A549 (cell line): ENCODE measurements at regions not wholly inside any gene's neighbourhood (a gene's known extent, or its start where the extent isn't known, plus 50 kb on each side); places are given as distances from the start of the nearest gene placed in this dataset.

Source experiments
- ATAC-seq, 2 experiments: fragments of 200-7000 bp in 1 of 2; fragments of >200 bp in 1 of 2; cut with Nextera tagmentation in 1 of 2; cut with Tn5 transposase in 1 of 2; 3 replicates each; pipeline versions ENCODE4 v1.8.0 to v1.9.1; 2018 to 2020; ENCODE audit warnings: mild to moderate bottlenecking in 1 of 2, moderate library complexity in 1 of 2
- CTCF ChIA-PET: fragments of 300-600 bp; sonication (Branson Sonifier 250); formaldehyde crosslinking; extraction: SDS; loops from one replicate; lab custom pipeline; 2021; ENCODE audit warnings: antibody characterized with exemption, inconsistent platforms; lab: Yijun Ruan, JAX
- POLR2A ChIA-PET: fragments of 350-600 bp; formaldehyde crosslinking; extraction: SDS; loops from one replicate; lab custom pipeline; 2021; ENCODE audit warnings: antibody characterized with exemption, inconsistent platforms; lab: Yijun Ruan, JAX
- DNase-seq, 2 experiments: peaks; one replicate each; pipeline versions ENCODE4 v3.0.0 to v3.0.0-alpha.2; 2011 to 2016; ENCODE audit warnings: low read depth in 1 of 2, low spot score in 1 of 2
- FAIRE-seq: peaks from 2 replicates; lab custom pipeline; 2011; peaks lifted over from hg19 to GRCh38; lab: Jason Lieb, UNC
- H3K27ac ChIP-seq, 2 experiments: fragments of >200 bp; sonication (Bioruptor Twin); formaldehyde crosslinking; 3 replicates each; pipeline ENCODE4 v1.5.1; 2016 to 2017
- H3K4me1 ChIP-seq: fragments of >200 bp; sonication (Bioruptor Twin); formaldehyde crosslinking; 3 replicates; pipeline ENCODE4 v1.6.1; 2016
- H3K4me2 ChIP-seq: fragments of >200 bp; sonication (Bioruptor Twin); formaldehyde crosslinking; 3 replicates; pipeline ENCODE4 v1.6.1; 2016
- H3K4me3 ChIP-seq: fragments of >200 bp; sonication (Bioruptor Twin); formaldehyde crosslinking; 3 replicates; pipeline ENCODE4 v1.5.1; 2016
- H3K9me3 ChIP-seq: fragments of >200 bp; sonication (Bioruptor Twin); formaldehyde crosslinking; 3 replicates; pipeline ENCODE4 v1.6.1; 2016
- BHLHE40 ChIP-seq: IDR thresholded peaks from 2 replicates; pipeline ENCODE4 v1.6.1; 2012; ENCODE audit warnings: low read depth, low read length, inconsistent platforms
- CBX8 ChIP-seq: fragments of 200-600 bp; sonication (generic); IDR thresholded peaks from 2 replicates; pipeline ENCODE4 v1.6.1; 2016
- CEBPB ChIP-seq, 2 experiments: fragments of >200 bp in 1 of 2; sonication (Bioruptor Twin) in 1 of 2; formaldehyde crosslinking in 1 of 2; IDR thresholded peaks; 2 replicates each; pipeline ENCODE4 v1.6.1; 2012 to 2016
- CHD2 ChIP-seq: fragments of 150-350 bp; IDR thresholded peaks from 2 replicates; pipeline ENCODE4 v1.6.1; 2014; ENCODE audit warnings: low read length; ENCODE audit not compliant: partially characterized antibody
- EHMT2 ChIP-seq: fragments of 200-600 bp; sonication (generic); IDR thresholded peaks from 2 replicates; pipeline ENCODE4 v1.6.1; 2016; ENCODE audit warnings: antibody characterized with exemption, low read depth, mild to moderate bottlenecking, moderate library complexity
- EP300 ChIP-seq, 2 experiments: fragments of >200 bp; sonication (Bioruptor Twin); formaldehyde crosslinking; IDR thresholded peaks; 2 replicates in 1 of 2; 3 replicates in 1 of 2; pipeline ENCODE4 v1.6.1; 2016 to 2017
- ESRRA ChIP-seq: fragments of 150-350 bp; IDR thresholded peaks from 2 replicates; pipeline ENCODE4 v1.6.1; 2014; ENCODE audit warnings: mild to moderate bottlenecking, low read length, borderline replicate concordance
- FOSL2 ChIP-seq, 2 experiments: fragments of 450-650 bp in 1 of 2; fragments of >200 bp in 1 of 2; sonication (Bioruptor Twin) in 1 of 2; formaldehyde crosslinking; IDR thresholded peaks; 2 replicates each; pipeline versions ENCODE4 v1.5.0 to v1.6.1; 2016 to 2020; ENCODE audit warnings: mild to moderate bottlenecking in 1 of 2, moderate library complexity in 1 of 2
- JUNB ChIP-seq: fragments of >200 bp; sonication (Bioruptor Twin); formaldehyde crosslinking; IDR thresholded peaks from 2 replicates; pipeline ENCODE4 v1.6.1; 2016
- PHF8 ChIP-seq: fragments of 200-600 bp; sonication (generic); IDR thresholded peaks from 2 replicates; pipeline ENCODE4 v1.6.1; 2016; ENCODE audit warnings: low read depth, mild to moderate bottlenecking, antibody characterized with exemption, moderate library complexity, borderline replicate concordance
- POLR2AphosphoS2 ChIP-seq: conservative IDR thresholded peaks from 2 replicates; pipeline ENCODE4 v1.6.1; 2012; ENCODE audit warnings: low read length, improper control_type of control experiment, inconsistent platforms
- RAD21 ChIP-seq, 2 experiments: fragments of >200 bp in 1 of 2; sonication (Bioruptor Twin) in 1 of 2; formaldehyde crosslinking in 1 of 2; IDR thresholded peaks in 1 of 2; conservative IDR thresholded peaks in 1 of 2; 2 replicates in 1 of 2; 3 replicates in 1 of 2; pipeline ENCODE4 v1.6.1; 2012 to 2018; ENCODE audit warnings: inconsistent platforms in 1 of 2
- RARB ChIP-seq: fragments of 250-450 bp; sonication (Bioruptor Pico); IDR thresholded peaks from 2 replicates; pipeline ENCODE4 v1.8.0; 2021; ENCODE audit warnings: mild to moderate bottlenecking, moderate library complexity
- RFX5 ChIP-seq: fragments of 450-650 bp; IDR thresholded peaks from 2 replicates; pipeline ENCODE4 v1.7.1; 2014; ENCODE audit warnings: antibody characterized with exemption, mild to moderate bottlenecking, moderate library complexity
- TFCP2L1 ChIP-seq: fragments of 250-450 bp; sonication (Bioruptor Pico); IDR thresholded peaks from 2 replicates; pipeline ENCODE4 v1.5.0; 2021; ENCODE audit warnings: mild to moderate bottlenecking
- ZFP36 ChIP-seq: fragments of 450-650 bp; IDR thresholded peaks from 2 replicates; pipeline ENCODE4 v1.6.1; 2014; ENCODE audit warnings: borderline replicate concordance; ENCODE audit not compliant: partially characterized antibody
- WGBS: methylation state at CpG from one replicate; pipeline ENCODE4 v1.1.6; 2017; ENCODE audit errors: missing lambda C conversion rate; 5-methylcytosine and 5-hydroxymethylcytosine counted together
- TF ChIP-seq, protein P1 (sequence below): fragments of >200 bp; sonication (Bioruptor Twin); formaldehyde crosslinking; IDR thresholded peaks from 2 replicates; pipeline ENCODE4 v1.6.1; 2016
- TF ChIP-seq, protein P2 (sequence below): fragments of 450-650 bp; IDR thresholded peaks from 2 replicates; pipeline ENCODE4 v1.6.1; 2014; ENCODE audit warnings: antibody characterized with exemption
- TF ChIP-seq, protein P3 (sequence below): fragments of 200-600 bp; sonication (generic); IDR thresholded peaks from 2 replicates; pipeline ENCODE4 v1.6.1; 2016; ENCODE audit warnings: antibody characterized with exemption, mild to moderate bottlenecking, moderate library complexity
- TF ChIP-seq, protein P4 (sequence below): fragments of 150-350 bp; IDR thresholded peaks from 2 replicates; pipeline ENCODE4 v1.6.1; 2014; ENCODE audit warnings: low read depth, mild to moderate bottlenecking, low read length
- TF ChIP-seq, protein P5 (sequence below): IDR thresholded peaks from 2 replicates; pipeline ENCODE4 v1.6.1; 2012; ENCODE audit warnings: low read depth, borderline replicate concordance
- TF ChIP-seq, protein P6 (sequence below): fragments of 250-450 bp; sonication (Bioruptor Pico); IDR thresholded peaks from 2 replicates; pipeline ENCODE4 v1.5.0; 2020; ENCODE audit warnings: low read depth, mild to moderate bottlenecking, moderate library complexity

DNA sequence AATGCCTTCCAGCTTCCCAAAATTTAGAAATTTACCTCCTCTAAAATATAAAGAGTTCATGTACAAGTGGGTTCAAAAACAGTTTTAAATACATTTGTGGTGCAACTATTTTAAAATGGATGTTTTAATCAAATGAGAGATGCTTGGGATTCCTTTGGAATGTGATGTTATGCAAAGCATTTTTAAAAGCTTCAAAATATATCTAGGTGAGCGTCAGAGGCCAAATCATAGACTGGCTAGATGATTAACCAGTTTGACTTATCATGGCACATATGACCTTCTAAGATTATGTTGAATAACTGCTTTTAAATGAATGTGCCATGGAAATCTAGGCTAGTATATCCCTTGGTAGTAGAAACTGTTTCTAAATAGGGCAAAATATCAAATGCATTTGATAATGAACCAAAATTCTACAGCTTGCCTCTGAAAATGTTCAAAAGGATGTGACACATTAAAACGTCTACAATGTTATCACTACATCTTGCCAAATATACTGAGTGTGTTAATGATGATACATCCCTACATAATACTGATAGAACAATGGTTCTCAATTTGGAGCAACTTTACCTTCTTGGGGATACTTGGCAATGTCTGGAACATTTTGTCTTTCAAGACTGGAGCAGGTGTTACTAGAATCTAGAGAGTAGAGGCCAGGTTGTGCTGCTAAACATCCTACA, 650.9 kb upstream of the ADGRL2 start:
- Histone ChIP-seq H3K27ac (no peak overlapping the region), H3K4me1 (no peaks in the 10 kb centered on the region), H3K4me3 (no peak overlapping the region), H3K4me2 (no peak overlapping the region), H3K9me3 (no peaks in the 10 kb centered on the region)
- DNase-seq, result no peak
- FAIRE-seq, result no peak
- CTCF ChIA-PET, result no interaction called here
- 19% methylated on average over 2 of the region's 2 CpGs for WGBS
- no peak for ATAC-seq
- POLR2A ChIA-PET, result no interaction called here
- TF ChIP-seq EP300 (IDR thresholded peaks at IDR 0.05), result no peak
- TF ChIP-seq, protein P1, sequence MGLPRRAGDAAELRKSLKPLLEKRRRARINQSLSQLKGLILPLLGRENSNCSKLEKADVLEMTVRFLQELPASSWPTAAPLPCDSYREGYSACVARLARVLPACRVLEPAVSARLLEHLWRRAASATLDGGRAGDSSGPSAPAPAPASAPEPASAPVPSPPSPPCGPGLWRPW, result no peak
- no peak for TF ChIP-seq BHLHE40
- no peak for TF ChIP-seq POLR2AphosphoS2
- no peak for TF ChIP-seq ESRRA
- no peak for TF ChIP-seq ZFP36
- TF ChIP-seq RAD21 (conservative IDR thresholded peaks at IDR 0.05 in 1 of 2, IDR thresholded peaks at IDR 0.05 in 1 of 2), result no peak
- TF ChIP-seq EHMT2, result no peak
- TF ChIP-seq CHD2, result no peak
- TF ChIP-seq JUNB, result no peak
- no peak for TF ChIP-seq RARB (CRISPR knock-in tag)
- no peak for TF ChIP-seq FOSL2 (IDR thresholded peaks at IDR 0.05)
- TF ChIP-seq FOSL2 (CRISPR knock-in tag; IDR thresholded peaks at IDR 0.05), result no peak
- TF ChIP-seq, protein P2, sequence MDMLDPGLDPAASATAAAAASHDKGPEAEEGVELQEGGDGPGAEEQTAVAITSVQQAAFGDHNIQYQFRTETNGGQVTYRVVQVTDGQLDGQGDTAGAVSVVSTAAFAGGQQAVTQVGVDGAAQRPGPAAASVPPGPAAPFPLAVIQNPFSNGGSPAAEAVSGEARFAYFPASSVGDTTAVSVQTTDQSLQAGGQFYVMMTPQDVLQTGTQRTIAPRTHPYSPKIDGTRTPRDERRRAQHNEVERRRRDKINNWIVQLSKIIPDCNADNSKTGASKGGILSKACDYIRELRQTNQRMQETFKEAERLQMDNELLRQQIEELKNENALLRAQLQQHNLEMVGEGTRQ, result no peak
- TF ChIP-seq, protein P3, sequence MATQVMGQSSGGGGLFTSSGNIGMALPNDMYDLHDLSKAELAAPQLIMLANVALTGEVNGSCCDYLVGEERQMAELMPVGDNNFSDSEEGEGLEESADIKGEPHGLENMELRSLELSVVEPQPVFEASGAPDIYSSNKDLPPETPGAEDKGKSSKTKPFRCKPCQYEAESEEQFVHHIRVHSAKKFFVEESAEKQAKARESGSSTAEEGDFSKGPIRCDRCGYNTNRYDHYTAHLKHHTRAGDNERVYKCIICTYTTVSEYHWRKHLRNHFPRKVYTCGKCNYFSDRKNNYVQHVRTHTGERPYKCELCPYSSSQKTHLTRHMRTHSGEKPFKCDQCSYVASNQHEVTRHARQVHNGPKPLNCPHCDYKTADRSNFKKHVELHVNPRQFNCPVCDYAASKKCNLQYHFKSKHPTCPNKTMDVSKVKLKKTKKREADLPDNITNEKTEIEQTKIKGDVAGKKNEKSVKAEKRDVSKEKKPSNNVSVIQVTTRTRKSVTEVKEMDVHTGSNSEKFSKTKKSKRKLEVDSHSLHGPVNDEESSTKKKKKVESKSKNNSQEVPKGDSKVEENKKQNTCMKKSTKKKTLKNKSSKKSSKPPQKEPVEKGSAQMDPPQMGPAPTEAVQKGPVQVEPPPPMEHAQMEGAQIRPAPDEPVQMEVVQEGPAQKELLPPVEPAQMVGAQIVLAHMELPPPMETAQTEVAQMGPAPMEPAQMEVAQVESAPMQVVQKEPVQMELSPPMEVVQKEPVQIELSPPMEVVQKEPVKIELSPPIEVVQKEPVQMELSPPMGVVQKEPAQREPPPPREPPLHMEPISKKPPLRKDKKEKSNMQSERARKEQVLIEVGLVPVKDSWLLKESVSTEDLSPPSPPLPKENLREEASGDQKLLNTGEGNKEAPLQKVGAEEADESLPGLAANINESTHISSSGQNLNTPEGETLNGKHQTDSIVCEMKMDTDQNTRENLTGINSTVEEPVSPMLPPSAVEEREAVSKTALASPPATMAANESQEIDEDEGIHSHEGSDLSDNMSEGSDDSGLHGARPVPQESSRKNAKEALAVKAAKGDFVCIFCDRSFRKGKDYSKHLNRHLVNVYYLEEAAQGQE, result no peak
- no peak for TF ChIP-seq RFX5
- no peak for TF ChIP-seq TFCP2L1

DNA sequence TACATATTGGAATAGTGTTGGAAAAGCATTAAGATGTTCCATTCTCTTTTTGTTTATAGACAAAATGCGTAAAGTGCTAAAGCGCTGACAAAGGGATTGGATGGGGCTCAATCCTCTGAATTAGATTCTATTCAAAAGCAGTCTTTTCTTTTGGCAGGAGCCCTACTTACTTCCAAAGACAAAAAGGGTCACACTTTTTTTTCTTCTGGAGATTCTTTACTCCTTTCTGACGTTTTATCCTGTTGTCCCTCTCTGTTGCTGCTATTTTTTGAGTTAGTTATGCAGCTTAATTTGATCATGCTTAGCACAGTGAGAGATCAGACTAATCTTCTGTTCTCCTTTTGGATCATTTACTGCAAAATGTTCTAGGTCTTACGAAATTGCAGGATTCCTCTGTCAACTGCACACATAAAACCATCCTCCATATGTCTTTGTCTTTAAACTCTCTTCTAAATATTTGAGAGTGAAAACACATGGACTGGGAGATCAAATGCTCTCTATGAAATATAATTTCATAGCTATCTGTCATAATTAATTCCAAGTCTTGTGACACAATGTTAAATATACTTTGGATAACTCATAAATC, 656.4 kb upstream of the ADGRL2 start:
- 51% methylated on average over 4 of the region's 4 CpGs for WGBS
- POLR2A ChIA-PET, result no interaction called here
- CTCF ChIA-PET, result interaction anchor here (1.1 kb wide), 1 partner anchor 31 kb away, joined by 3 read pairs; no protein-coding TSS in a partner anchor

More for the DNA sequence above, 656.4 kb upstream of the ADGRL2 start:
- no peak overlapping the region for H3K4me2 ChIP-seq
- H3K4me3 ChIP-seq, result no peak overlapping the region
- DNase-seq (no peak), FAIRE-seq (no peak), ATAC-seq (no peak)
- H3K4me1 ChIP-seq, result no peaks in the 10 kb centered on the region
- H3K9me3 ChIP-seq, result no peaks in the 10 kb centered on the region
- no peak overlapping the region for H3K27ac ChIP-seq
- no peak for TF ChIP-seq ESRRA
- TF ChIP-seq, protein P4, sequence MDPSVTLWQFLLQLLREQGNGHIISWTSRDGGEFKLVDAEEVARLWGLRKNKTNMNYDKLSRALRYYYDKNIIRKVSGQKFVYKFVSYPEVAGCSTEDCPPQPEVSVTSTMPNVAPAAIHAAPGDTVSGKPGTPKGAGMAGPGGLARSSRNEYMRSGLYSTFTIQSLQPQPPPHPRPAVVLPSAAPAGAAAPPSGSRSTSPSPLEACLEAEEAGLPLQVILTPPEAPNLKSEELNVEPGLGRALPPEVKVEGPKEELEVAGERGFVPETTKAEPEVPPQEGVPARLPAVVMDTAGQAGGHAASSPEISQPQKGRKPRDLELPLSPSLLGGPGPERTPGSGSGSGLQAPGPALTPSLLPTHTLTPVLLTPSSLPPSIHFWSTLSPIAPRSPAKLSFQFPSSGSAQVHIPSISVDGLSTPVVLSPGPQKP, result no peak
- no peak for TF ChIP-seq PHF8
- TF ChIP-seq, protein P5, sequence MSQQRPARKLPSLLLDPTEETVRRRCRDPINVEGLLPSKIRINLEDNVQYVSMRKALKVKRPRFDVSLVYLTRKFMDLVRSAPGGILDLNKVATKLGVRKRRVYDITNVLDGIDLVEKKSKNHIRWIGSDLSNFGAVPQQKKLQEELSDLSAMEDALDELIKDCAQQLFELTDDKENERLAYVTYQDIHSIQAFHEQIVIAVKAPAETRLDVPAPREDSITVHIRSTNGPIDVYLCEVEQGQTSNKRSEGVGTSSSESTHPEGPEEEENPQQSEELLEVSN, result no peak
- no peak for TF ChIP-seq RAD21 (conservative IDR thresholded peaks at IDR 0.05 in 1 of 2, IDR thresholded peaks at IDR 0.05 in 1 of 2)
- no peak for TF ChIP-seq CBX8
- TF ChIP-seq, protein P6, sequence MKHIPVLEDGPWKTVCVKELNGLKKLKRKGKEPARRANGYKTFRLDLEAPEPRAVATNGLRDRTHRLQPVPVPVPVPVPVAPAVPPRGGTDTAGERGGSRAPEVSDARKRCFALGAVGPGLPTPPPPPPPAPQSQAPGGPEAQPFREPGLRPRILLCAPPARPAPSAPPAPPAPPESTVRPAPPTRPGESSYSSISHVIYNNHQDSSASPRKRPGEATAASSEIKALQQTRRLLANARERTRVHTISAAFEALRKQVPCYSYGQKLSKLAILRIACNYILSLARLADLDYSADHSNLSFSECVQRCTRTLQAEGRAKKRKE (CRISPR knock-in tag), result no peak
- no peak for TF ChIP-seq CEBPB (IDR thresholded peaks at IDR 0.05)
- TF ChIP-seq, all 56 proteins: peak for 0
